CD14-positive monocyte (primary cell): ENCODE measurements at regions not wholly inside any gene's neighbourhood (a gene's known extent, or its start where the extent isn't known, plus 50 kb on each side); places are given as distances from the start of the nearest gene placed in this dataset.

Experiments
- DNase-seq, 3 donors: peaks; one replicate each; pipeline ENCODE4 v3.0.0-alpha.2; 2011 to 2022
- H2AFZ ChIP-seq: 2 replicates; pipeline ENCODE4 v1.6.0; 2012; ENCODE audit warnings: mild to moderate bottlenecking, low read depth, low read length, inconsistent platforms; ENCODE audit not compliant: insufficient read depth, poor library complexity, severe bottlenecking
- H3K27ac ChIP-seq, 2 donors: 1 replicate in 1 of 2; 2 replicates in 1 of 2; pipeline ENCODE4 v1.5.1; 2012 to 2013; ENCODE audit warnings: low read length in 2 of 2, control low read depth in 1 of 2, inconsistent platforms in 1 of 2, low read depth in 1 of 2, mild to moderate bottlenecking in 1 of 2
- H3K27me3 ChIP-seq, 2 donors: one replicate each; pipeline versions ENCODE4 v1.6.0 to v1.6.1; 2011 to 2013; ENCODE audit warnings: low read length in 2 of 2; ENCODE audit not compliant: control insufficient read depth in 2 of 2, insufficient read depth in 2 of 2
- H3K36me3 ChIP-seq, 2 donors: replicated peaks in 1 of 2; 1 replicate in 1 of 2; 2 replicates in 1 of 2; pipeline versions ENCODE4 v1.5.1 to v1.6.1; 2012 to 2013; ENCODE audit warnings: low read length in 2 of 2, control low read depth in 1 of 2, inconsistent platforms in 1 of 2, mild to moderate bottlenecking in 1 of 2; ENCODE audit not compliant: insufficient read depth in 2 of 2, control insufficient read depth in 1 of 2
- H3K4me1 ChIP-seq, 2 donors: 1 replicate in 1 of 2; 2 replicates in 1 of 2; pipeline versions ENCODE4 v1.5.1 to v1.6.1; 2012 to 2013; ENCODE audit warnings: low read length in 2 of 2, control low read depth in 1 of 2, inconsistent platforms in 1 of 2, mild to moderate bottlenecking in 1 of 2, moderate library complexity in 1 of 2; ENCODE audit not compliant: insufficient read depth in 2 of 2, control insufficient read depth in 1 of 2
- H3K4me2 ChIP-seq: replicated peaks from 2 replicates; pipeline ENCODE3; 2012; ENCODE audit warnings: low read length, moderate library complexity, mild to moderate bottlenecking; ENCODE audit not compliant: poor library complexity, severe bottlenecking; ENCODE audit errors: extremely low read depth
- H3K4me3 ChIP-seq, 3 experiments: fragments of 200-600 bp in 1 of 3; sonication (generic) in 1 of 3; replicated peaks in 1 of 3; 1 replicate in 2 of 3; 2 replicates in 1 of 3; pipeline ENCODE4 v1.5.1; 2011 to 2013; ENCODE audit warnings: low read length in 3 of 3, mild to moderate bottlenecking in 3 of 3, control low read depth in 2 of 3, low read depth in 2 of 3, inconsistent platforms in 1 of 3, moderate library complexity in 1 of 3
- H3K79me2 ChIP-seq: 2 replicates; pipeline ENCODE4 v1.6.0; 2012; ENCODE audit warnings: mild to moderate bottlenecking, control low read depth, inconsistent platforms, low read length, moderate library complexity; ENCODE audit not compliant: insufficient read depth
- H3K9ac ChIP-seq: 2 replicates; pipeline ENCODE4 v1.6.0; 2017; ENCODE audit warnings: low read length, mild to moderate bottlenecking; ENCODE audit not compliant: insufficient read depth, poor library complexity, severe bottlenecking
- H3K9me3 ChIP-seq, 2 donors: replicated peaks in 1 of 2; 1 replicate in 1 of 2; 2 replicates in 1 of 2; pipeline versions ENCODE4 v1.5.1 to v1.6.1; 2012 to 2013; ENCODE audit warnings: low read length in 2 of 2, control low read depth in 1 of 2; ENCODE audit not compliant: control insufficient read depth in 1 of 2, insufficient read depth in 1 of 2
- H4K20me1 ChIP-seq: 2 replicates; pipeline ENCODE4 v1.6.0; 2012; ENCODE audit warnings: mild to moderate bottlenecking, low read length, control low read depth, moderate library complexity; ENCODE audit not compliant: insufficient read depth
- H3K27ac Mint-ChIP-seq, 7 donors: one replicate each; pipeline ENCODE4 v1.8.0; 2020; ENCODE audit warnings: mild to moderate bottlenecking in 7 of 7, mixed read lengths in 7 of 7, moderate library complexity in 6 of 7, inconsistent platforms in 2 of 7
- H3K27me3 Mint-ChIP-seq, 3 donors: one replicate each; pipeline ENCODE4 v1.8.0; 2021 to 2022; ENCODE audit warnings: low read depth in 3 of 3, mild to moderate bottlenecking in 3 of 3, mixed read lengths in 3 of 3, moderate library complexity in 3 of 3, inconsistent platforms in 1 of 3
- H3K36me3 Mint-ChIP-seq, 2 donors: one replicate each; pipeline ENCODE4 v1.8.0; 2020; ENCODE audit warnings: mixed read lengths in 2 of 2, inconsistent platforms in 1 of 2, mild to moderate bottlenecking in 1 of 2
- H3K4me1 Mint-ChIP-seq: one replicate; pipeline ENCODE4 v1.8.0; 2020; ENCODE audit warnings: mild to moderate bottlenecking, mixed read lengths
- H3K4me3 Mint-ChIP-seq, 2 donors: one replicate each; pipeline ENCODE4 v1.8.0; 2020; ENCODE audit warnings: mild to moderate bottlenecking in 2 of 2, mixed read lengths in 2 of 2, moderate library complexity in 1 of 2
- H3K9me3 Mint-ChIP-seq, 7 donors: one replicate each; pipeline ENCODE4 v1.8.0; 2020 to 2022; ENCODE audit warnings: mixed read lengths in 7 of 7, mild to moderate bottlenecking in 6 of 7, moderate library complexity in 6 of 7, inconsistent platforms in 2 of 7
- WGBS: methylation state at CpG from one replicate; pipeline ENCODE4 v1.1.5; 2013; ENCODE audit warnings: missing lambda C conversion rate; ENCODE audit not compliant: insufficient coverage; 5-methylcytosine and 5-hydroxymethylcytosine counted together
- intact Hi-C, 2 donors: fragments of 100-400 bp; cut with micrococcal nuclease; formaldehyde crosslinking; loops; one replicate each; pipeline versions ENCODE4 v1.15.0 to v1.15.1; 2023
- TF ChIP-seq, protein P1 (sequence below): fragments of 200-600 bp; IDR thresholded peaks from one replicate; pipeline ENCODE4 v1.8.0; 2022; ENCODE audit warnings: antibody characterized with exemption, mild to moderate bottlenecking

DNA sequence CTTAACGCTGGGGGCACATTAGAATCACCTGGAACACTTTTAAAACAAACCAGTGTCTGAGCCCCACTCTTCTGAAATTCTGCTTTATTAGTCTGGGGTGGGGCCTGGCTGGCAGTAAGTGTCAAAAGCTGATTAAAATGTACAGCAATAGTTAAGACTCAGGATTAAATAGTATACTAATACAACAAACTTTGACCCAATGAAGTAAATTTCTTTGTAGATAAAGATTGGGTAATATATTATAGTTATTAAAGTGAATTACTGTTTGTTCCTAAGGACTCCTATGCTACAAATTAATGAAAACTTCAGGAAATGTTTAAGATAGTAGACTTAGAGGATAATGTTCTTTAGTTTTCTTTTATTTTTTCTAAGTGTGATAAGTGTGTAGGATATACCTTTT lies 160.9 kb downstream of the FAM124B start:
- Histone ChIP-seq H2AFZ (no peak overlapping the region), H3K36me3 (no peaks in the 10 kb centered on the region), H3K9me3 (no peaks in the 10 kb centered on the region), H4K20me1 (no peaks in the 10 kb centered on the region), H3K9ac (no peak overlapping the region), H3K27me3 (no peaks in the 10 kb centered on the region), H3K27ac (no peak overlapping the region), H3K4me3 (no peak overlapping the region), H3K4me2 (no peak overlapping the region), H3K4me1 (no peaks in the 10 kb centered on the region), H3K79me2 (no peaks in the 10 kb centered on the region)
- H3K4me1 Mint-ChIP-seq = no peaks in the 10 kb centered on the region
- no CpG with 5 or more reads among the region's 1 CpG for WGBS
- TF ChIP-seq, protein P1, sequence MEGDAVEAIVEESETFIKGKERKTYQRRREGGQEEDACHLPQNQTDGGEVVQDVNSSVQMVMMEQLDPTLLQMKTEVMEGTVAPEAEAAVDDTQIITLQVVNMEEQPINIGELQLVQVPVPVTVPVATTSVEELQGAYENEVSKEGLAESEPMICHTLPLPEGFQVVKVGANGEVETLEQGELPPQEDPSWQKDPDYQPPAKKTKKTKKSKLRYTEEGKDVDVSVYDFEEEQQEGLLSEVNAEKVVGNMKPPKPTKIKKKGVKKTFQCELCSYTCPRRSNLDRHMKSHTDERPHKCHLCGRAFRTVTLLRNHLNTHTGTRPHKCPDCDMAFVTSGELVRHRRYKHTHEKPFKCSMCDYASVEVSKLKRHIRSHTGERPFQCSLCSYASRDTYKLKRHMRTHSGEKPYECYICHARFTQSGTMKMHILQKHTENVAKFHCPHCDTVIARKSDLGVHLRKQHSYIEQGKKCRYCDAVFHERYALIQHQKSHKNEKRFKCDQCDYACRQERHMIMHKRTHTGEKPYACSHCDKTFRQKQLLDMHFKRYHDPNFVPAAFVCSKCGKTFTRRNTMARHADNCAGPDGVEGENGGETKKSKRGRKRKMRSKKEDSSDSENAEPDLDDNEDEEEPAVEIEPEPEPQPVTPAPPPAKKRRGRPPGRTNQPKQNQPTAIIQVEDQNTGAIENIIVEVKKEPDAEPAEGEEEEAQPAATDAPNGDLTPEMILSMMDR = no peak
- no peak overlapping the region for H3K4me3 Mint-ChIP-seq
- no peaks in the 10 kb centered on the region for H3K36me3 Mint-ChIP-seq
- H3K9me3 Mint-ChIP-seq = peaks cover 0 to 6% (median 0%) of the 10 kb centered on the region in 7 donors
- peaks cover 3 to 6% (median 3%) of the 10 kb centered on the region in 3 donors for H3K27me3 Mint-ChIP-seq
- intact Hi-C loops = no loop called here
- no peak overlapping the region for H3K27ac Mint-ChIP-seq
- DNase-seq = no peak

DNA sequence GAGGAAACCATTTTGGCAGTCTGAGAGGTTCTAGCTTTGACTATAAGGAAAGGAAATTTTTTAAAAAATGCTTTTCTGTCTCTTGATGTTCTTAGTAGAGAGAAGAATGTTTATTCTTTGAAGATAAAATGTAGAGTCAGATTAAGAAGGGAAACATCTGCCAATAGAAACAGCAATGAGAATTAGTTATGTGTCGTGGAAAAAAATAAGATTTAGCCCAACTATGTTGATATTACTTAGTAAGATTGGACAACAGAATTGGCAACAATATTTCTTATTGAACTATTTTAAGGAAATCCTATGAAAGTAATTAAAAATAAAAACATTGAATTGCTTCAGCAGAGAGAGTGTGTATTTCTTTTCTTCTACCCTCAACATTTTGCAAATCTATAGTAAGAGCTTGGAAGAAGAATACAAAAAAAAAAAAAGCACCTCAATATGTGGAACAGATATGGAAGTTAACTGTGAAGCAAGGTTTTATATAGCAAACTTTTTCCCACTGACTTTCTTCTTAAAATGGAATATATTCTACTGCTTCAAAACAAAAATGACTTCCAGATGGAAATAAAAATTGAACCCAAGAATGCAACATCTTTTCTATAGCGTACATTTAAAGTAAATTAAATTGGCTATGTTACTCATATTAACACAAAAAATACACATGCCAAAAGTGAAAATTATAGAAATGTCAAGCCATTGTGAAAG lies 177.9 kb downstream of the FAM124B start:
- WGBS = no CpG with 5 or more reads among the region's 2 CpGs
- intact Hi-C loops = no loop called here
- DNase-seq = no peak
- Mint-ChIP-seq H3K36me3 (no peaks in the 10 kb centered on the region), H3K27ac (no peak overlapping the region), H3K27me3 (peaks cover 5 to 14% (median 5%) of the 10 kb centered on the region in 3 donors), H3K4me3 (no peak overlapping the region), H3K4me1 (peaks cover 2% of the 10 kb centered on the region), H3K9me3 (peaks cover 0 to 8% (median 2%) of the 10 kb centered on the region in 7 donors)
- Histone ChIP-seq H3K4me3 (no peak overlapping the region), H3K36me3 (no peaks in the 10 kb centered on the region), H3K9me3 (no peaks in the 10 kb centered on the region), H3K79me2 (no peaks in the 10 kb centered on the region), H3K27ac (no peak overlapping the region), H3K4me2 (no peak overlapping the region), H3K9ac (no peak overlapping the region), H3K4me1 (no peaks in the 10 kb centered on the region), H4K20me1 (no peaks in the 10 kb centered on the region), H3K27me3 (no peaks in the 10 kb centered on the region), H2AFZ (no peak overlapping the region)
- TF ChIP-seq, protein P1 = no peak
